HS-5 (cell line): ENCODE measurements at regions not wholly inside any gene's neighbourhood (a gene's known extent, or its start where the extent isn't known, plus 50 kb on each side); places are given as distances from the start of the nearest gene placed in this dataset.
"Not testable (repeated sequence)": the region's sequence is repeated elsewhere in the genome, so short reads cannot be mapped to it uniquely, and the experiment has no call there.

Experiments used
- DNase-seq: peaks from one replicate; pipeline ENCODE4 v3.0.0-alpha.2; 2012; ENCODE audit warnings: low read depth

DNA sequence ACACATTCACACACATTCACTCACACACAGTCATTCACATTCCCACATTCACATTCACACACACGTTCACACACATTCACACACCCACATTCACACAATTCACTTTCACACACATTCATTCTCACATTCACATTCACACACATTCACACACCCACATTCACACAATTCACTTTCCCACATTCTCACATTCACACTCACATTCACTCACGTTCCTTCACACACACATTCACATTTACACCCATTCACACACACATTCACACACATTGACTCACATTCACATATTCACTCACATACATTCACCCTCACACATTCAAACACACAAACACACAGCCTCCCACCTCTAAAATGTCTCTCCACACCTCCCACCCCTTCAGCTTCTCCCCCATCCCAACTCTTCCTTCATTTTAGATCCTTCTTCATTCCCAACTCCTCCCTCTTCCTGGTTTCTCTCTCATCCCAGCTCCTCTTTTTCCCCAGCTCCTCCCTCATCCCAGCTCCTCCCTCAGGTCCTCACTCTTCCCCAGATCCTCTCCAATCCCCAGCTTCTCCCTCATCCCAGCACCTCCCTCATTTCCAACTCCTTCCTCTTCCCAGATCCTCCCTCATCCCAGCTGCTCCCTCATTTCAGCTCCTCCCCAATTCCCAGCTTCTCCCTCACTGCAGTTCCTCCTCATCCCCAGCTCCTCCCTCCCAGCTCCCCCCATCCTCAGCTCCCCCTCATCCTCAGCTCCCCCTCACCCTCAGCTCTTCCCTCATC lies 111.0 kb downstream of the FAM53A start:
- DNase-seq: no peak

DNA sequence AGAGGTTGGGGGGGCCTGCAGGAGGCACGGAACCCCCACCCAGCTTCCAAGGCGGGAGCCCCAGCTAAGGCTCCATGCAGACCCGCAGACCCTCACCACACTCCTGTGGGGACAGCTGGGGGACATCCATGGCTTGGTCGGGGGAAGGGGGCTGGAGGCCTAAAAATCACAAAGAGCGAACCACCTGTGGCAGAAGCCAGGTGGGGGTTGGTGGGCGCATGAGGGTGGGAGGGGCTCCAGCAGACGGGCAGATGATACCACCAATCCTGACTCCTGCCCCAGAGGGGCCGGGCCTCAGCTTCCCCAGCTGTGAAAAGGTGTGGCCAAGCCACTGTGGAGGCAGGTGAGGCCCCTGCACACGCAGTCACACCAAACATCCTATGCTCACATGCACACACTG lies 111.6 kb downstream of the FAM53A start:
- DNase-seq: no peak

DNA sequence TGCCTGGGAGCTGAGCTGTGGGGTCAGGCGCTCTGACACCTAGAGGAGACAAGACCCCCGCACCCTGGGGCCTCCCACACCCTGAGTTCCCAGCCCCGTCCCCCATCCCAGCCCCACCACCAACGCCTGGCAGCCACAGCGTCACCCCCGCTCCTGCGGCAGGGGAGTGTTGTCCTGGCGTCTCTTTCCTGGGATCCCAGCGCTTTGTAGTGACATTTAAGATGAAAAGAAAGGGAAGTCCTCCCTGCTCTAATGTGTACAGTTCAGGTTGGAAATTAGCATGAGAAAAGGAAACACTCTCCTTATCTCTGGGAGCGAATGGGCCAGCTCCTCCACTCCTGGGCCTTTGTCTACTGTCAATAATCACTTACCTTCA lies 112.1 kb downstream of the FAM53A start:
- no peak for DNase-seq

DNA sequence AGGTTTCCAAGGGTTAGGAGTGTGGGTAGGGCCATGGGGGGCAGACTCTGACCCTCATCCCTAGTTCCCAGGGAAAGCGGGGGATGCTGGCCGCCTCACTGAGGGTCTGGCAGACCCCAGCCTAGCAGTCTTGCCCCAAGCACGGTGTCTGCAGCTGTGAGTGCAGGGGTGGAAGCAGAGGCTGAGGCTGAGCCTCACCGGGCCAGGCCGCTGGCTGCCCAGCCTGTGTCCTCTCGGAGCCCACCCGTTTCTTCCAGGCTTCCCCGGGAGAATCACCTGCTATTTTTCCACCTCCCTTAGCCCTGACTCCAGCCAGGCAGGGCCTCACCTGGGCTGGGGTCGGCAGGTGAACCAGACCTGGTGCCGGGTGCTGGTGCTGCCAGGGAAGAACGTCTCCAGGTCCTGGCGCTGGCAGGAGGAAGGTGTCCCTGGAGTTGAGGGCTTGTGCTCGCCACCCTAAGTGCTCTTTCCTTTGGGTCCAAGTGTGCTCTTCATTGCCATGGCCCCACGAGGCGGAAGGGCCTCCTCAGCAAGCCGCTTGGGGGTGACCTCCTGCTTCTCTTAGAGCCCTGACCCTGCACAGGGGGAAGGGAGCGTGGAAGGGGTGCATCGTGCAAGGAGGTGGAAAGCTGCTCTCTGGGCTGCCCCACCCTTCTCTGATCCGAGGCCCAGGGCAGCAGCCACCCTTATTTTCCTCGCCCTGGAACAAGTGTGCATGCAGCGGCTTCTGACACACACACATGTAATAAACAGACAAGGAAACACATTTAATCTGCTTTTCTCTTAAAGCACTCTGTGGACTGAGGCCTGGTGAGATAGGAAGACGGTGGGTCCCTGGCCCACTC lies 112.7 kb downstream of the FAM53A start:
- DNase-seq: no peak

DNA sequence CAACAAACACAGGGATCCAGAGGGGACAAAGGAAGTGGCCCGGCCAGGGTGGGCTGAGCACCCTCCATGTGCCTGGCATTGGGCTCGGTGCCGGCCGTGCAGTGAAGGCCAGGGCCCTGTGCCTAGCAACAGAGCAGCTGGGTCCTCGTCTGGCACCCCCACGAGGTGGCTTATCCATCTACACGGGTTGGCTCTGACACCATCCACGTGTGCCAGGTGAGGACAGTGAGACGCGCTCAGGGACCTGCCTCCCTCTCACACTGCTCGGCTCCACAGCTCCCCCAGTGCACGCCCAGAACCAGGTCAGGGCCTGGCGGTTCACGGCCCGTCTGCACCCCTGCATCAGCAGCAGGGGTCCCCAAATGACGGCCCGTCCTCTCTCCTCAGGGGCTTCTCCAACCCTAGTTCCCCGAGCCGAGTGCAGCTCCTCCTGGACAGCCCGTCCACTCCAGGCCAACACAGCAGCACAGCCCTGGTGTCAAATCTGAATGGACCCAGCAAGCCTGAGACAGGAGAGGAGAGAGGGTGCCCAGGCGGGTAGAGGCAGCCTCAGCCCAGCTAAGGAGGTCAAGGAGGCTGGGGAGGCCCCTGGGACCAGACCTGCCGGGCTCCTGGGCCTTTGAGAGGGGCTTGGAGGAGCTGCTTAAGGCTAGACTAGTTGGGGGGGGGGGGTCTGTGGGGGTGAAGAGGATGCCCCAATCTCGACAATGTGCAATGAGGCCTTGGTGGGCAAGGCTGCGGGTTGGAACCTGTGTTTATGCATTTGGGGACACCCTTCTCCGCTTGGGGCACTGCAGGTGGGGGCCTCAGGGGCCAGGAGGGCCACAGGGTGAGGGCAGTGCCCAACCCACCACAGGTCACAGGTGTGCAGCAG lies 113.6 kb downstream of the FAM53A start:
- no peak for DNase-seq

DNA sequence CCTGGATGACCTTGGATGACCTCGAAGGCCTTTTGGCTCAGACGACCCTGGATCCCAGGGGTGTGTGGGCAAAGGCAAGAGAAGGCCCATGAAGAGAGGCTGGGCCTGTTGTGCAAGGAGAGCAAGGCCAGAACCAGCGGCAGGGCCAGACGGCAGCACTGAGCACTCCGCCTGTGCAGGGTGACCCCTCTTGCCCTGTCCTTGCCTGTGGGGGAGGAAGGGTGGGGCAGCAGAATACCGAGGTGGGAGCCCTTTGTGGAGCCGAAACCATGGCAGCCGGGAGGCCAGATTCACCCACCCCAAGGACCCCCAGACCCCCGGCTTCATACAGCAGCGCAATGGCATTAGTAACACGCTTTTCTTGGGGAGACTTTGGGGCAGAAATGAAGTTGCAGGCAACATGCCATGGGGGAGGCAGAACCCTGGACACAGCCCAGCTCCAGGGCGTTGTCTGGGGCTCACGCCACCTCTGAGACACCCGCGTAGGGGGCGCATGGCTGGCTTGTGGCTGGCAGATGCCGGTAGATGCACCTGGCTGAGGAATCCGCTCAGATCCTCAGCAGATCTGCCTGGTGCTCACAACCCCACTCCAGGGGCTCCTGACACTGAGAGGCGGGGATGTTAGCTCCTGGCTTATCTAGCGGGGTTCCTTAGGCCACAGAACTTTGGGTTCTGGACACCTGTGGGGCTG lies 114.5 kb downstream of the FAM53A start:
- no peak for DNase-seq

DNA sequence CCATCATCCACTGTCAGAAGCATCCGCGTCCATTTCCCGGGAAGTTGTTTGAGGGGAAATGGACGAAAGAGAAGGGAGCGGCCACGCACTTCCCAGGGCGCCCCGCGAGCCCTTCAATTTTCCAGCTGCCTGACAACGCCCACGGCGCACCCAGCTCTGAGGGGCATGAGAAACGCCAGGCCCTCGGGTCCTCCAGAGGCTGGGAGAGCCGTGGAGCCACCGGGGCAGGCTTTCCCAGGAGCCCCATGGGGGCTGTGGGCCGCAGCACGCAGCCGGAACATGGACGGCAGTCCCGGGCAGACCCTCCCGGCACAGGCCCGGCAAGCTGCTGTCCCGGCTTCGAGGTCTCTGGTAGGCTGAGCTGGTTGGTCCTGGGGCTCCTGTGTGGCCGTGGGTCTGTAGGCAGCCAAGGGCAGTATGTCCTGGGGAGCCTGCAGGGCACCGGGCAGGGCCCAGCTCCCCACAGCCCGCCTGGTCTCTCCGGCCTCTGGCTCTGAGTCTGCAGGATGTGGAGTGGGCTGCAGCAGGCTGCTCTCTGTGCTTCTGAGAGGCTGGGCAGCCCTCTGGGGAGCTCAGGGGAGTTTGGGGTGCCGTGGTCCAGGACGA lies 115.2 kb downstream of the FAM53A start:
- DNase-seq: no peak

DNA sequence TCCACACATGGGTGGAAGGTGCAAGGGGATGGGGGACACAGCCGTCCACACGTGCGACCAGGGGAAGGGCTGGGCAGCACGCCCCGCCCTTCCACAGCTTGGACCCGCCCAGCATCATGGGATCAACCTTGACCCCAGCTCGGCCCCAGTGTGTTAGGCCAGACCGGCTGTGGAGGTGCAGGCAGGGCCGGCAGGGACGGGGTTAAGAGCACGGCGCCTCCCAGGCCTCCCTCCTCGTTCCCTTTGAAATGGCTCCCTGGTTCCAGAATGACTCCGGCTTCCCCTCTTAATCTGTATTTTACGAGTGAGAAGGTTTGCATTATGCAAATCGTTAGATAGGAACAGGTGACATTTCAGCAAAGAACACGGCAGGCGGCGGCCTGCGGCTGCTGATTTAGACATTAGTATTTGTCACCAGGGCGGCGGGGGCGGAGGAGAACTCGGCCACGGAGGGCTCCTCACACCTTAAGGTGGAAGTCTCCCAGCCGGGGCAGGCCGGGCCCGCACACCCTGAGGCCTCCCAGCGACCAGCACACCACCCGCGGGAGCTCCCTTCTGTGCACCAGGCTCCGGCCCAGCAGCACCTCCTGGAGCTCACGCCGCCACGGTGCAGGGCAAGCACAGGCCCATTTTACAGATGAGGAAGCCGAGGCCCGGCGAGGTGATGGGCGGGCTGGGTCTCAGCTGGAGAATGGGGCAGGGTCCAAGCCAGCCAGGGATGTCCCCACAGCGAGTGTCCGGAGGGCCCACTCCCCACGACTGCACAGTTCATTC lies 116.1 kb downstream of the FAM53A start:
- no peak for DNase-seq

DNA sequence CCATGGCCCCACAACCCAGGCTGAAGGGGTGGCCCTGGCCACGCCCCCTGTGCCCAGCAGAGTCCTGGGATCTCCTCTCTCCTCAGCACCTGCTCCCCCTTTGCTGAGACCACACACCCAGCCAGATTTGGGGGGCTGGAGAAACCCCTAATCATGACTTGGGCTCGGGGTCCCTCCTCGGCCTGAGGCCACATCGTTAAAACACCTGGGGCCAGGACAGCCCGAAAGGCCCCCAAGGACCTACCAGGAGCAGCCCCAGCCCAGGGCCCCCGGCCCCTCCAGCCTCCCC lies 116.7 kb downstream of the FAM53A start:
- DNase-seq: no peak

DNA sequence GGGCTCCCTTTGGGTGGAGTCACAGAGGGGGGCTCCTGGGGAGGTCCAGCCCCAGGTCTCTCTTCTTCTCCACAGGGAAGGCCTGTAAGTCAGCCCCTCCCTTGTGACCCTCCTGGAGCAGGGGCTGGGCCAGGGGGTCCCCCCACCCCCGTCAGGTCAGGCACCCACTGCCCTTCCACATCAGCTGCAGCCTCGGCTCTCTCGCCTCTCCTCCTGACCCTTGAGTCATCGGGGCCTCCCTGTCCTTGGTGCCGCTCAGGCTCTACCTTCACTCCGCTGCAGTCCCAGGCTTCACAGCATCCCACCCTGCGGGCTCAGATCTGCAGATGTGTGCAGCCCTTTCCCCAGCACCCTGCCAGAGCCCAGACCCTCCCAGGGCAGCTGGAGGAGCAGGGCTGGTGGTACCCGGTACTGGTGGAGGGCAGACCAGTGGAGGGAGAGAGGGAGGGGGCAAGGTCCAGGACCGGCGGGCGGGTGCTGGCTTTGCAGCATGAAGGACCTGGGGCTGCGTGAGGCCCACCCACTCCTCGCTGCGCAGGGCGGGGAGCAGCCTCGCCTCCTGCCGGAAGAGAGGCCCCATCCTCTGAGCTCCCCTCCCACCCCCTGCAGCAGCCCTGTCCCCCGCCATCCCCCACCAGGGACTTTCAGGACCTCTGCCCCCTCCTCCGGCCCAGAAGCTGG lies 117.1 kb downstream of the FAM53A start:
- no peak for DNase-seq

DNA sequence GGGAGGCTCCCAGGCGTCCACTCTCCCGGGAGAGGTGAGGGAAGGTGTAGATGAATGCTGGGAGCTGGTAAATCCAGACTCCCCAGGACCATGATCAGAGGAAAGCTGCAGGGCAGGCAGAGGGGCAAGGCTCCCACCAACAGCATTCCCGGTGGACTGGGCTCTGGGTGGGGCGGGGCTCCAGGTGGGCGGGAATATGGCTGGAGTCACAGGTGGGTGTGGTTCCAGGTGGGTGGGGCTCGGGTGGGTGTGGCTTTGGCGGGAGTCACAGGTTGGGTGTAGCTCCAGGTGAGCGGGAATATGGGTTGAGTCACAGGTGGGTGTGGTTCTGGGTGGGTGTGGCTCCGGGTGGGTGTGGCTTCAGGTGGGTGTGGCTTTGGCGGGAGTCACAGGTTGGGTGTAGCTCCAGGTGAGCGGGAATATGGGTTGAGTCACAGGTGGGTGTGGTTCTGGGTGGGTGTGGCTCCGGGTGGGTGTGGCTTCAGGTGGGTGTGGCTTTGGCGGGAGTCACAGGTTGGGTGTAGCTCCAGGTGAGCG lies 117.7 kb downstream of the FAM53A start:
- not testable (repeated sequence) for DNase-seq

DNA sequence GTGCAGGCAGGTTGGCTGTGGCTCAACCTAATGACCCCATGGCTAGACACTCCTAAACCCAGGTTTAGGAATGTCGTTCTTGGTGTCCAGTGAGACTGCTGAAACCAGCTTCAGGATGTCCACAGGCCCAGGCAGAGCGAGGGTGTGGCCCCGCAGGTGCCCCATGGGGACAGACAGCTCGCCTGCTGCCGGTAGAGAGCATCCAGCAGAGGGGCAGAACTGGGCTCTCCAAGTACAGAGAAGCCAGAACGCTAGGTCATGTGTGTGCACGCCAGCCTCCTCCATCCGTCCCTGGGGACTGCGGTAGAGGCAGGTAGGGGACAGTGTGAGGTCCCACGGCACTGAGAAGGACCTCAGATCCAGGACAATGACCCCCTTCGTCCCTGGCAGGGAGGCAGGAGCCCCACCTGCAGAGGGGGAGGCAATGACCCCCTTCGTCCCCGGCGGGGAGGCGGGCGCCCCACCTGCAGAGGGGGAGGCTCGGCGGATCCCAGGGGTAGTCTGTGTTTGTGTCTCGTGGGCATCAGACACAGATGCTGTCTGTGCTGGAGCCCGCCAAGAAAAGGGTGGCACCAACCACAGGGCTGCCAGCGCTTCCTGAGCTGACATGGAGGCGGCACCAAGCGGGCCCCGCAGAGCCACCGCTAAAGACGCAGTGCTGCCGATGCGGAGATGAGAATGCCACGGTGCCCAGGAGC lies 118.4 kb downstream of the FAM53A start:
- no peak for DNase-seq

DNA sequence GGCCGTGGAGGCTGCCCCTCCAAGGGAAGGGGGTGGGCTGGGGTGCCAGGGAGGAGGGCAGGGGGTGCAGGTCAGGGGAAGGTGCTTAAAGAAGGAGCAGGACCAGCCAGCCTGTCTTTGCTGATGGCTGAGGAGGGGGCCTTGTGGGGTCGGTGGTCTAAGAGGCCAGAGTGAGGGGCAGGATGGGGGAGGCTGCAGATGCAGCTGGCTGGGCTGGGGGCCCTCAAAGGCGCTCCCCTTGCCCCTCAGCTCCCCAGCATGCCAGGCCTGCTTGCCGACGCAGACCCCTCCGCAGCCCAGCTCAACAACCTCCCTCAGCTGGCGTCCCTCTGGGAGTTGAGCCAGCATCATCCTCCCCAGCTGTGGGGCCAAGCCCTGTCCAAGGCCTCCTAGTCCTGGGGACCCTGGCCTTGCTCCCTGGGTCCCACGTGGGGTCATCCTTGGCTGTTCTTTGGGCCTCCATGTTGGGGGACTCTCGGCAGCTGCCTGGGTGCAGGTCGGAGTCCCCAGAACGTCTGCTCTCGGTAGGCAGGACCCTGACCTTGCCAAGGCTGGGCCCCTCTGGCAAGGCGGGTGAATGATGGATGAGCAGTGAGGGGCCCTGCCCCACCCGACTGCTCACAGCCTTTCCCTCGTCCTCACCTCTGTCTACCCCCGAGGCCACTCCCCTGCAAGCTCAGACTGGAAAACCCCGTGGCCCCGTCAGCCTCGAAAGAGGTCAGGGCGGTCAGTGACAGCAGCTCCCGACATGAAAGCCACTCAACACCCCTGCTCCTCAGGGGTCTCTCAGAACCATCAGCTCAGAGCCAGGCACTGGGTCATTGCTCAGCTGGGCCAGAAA lies 119.4 kb downstream of the FAM53A start:
- no peak for DNase-seq

DNA sequence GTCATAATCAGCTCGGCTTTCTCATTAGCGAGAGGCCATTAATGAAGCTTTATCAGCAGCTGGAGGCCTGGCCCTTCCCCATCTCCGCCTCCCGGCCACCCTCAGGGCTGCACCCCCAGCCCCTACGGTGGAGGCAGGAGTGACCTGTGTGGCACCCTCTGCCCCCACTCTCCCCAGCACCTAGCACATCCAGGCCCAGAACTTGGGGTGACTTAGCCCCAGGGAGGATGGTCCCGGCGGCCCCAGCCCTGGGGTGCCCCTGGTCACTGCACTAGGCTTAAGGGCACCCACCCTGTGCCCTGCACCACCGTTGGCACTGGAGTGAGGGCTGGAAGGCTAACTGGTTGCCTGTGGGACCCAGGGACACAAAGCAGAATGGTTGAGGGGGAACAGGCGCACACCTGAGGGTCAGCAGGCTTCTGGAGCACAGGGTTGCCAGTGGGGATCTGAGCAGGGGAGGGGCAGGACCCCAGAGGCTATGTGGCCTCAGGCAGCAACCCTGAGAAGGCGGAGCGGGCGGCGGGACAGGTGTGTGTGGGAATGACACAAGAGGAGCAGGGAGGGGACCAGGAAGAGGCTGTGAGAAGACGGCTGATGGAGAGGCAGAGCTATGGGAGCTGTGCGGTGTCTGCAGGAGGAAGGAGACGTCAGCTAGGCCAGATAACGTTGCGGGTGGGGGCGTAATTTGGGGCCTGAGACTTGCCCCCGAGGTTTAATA lies 120.2 kb downstream of the FAM53A start:
- no peak for DNase-seq

DNA sequence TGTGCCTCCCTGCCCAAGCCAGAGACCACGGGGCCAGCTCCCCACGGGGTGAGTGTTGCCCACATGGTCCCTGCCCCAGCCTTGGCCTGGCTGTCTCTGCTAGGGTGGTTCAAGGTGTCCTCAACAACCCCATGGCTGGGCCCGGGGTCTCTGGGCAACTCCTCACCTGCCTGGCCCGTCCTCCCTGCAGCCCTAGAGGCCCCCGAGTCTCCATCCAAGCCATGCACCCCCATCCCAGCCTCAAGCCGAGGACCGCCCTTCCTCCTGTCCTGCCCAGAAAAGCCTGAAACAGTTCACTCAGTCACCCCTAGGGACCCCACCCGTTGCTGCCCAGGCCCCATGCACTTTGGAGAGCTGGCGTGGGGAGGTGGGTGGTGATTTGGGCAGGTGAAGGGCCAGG lies 120.9 kb downstream of the FAM53A start:
- no peak for DNase-seq

DNA sequence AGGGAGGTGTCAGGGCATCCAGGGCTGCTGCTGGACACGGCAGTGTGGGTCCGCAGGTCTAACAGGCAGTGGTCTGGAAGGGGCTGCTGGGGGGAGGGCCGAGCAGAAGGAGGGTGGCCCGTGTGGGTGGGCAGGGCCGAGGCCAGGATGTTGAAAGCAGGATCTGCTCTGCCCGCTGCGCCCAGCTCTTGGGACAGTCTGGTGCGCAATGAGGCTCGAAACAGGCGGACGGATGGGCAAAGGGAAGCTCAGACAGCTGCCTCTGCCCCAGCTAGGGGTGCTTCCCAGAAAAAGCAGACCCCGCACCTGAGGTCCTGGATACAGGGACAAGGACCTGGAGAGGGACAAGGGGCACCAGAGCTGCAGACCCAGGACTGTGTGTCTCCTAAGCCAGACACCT lies 121.3 kb downstream of the FAM53A start:
- no peak for DNase-seq

DNA sequence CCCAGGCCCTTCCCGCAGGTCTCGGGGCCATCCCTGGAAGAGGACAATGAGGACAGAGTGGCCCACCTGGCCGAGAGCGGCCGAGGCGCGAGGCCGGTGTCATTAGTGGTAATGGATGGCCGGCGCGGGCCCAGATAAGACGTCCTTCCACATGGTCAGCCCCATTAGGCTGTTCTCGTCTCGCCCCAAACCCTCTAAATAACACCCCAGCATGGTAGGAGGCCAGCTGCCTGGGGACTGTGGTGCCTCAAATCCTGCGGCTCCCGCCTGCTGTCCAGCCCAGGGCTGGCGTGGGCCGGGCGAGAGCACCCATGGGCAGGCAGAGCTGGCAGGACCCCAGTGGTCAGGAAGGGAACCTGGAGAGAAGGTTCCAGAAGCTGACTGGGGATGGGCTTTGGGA lies 121.7 kb downstream of the FAM53A start:
- DNase-seq: no peak
